ENCODE measurements at regions not wholly inside any gene's neighbourhood (a gene's known extent, or its start where the extent isn't known, plus 50 kb on each side); places are given as distances from the start of the nearest gene placed in this dataset.

DNA sequence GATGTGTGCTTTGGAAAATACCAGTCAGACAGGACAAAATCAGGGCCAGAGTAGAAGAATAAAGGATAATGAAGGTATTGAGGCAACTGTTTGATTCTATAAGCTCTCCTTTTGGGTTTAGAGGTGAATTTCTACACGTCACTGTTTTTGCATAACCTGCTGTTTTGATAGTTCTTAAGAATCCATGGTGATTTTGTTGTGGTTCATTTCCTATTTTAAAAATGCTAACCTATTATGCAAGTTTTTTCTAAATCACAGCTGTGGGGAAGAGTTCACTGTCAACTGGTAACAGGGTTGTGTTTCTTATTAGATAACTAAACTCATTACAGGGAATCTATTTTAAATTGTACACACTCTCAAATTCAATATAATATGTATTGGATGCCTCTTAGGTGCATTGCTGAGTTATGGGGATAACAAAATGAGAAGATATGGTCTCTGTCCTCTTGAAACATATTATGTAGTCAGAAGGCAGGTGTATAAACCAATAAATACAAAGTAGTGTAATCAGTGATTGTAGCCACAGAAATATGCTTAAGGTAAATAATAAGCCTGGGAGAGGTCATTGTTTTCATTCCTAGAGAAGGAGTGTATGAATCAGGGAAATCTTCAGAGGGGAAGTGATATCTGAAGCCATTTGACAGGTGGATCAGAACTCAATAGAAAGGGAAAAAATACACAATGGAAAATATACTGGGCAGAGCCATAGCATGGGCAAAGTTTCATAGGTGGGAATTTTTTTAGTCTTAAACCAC lies 192.5 kb downstream of the FAT3 start:
- no peak overlapping the region for H2AFZ ChIP-seq (ENCODE audit: low read depth, low read length)

More for the DNA sequence above, 192.5 kb downstream of the FAT3 start:
- ChIA-PET CTCF (ENCODE audit: low intra/inter-chr PET ratio) (no interaction called here), POLR2A (no interaction called here)
- no peaks in the 10 kb centered on the region; the same call in 1 of the 2 replicates for H3K9me3 ChIP-seq (replicated peaks; ENCODE audit: control insufficient read depth, insufficient read depth, low read depth, low read length)
- TF ChIP-seq, protein P1, sequence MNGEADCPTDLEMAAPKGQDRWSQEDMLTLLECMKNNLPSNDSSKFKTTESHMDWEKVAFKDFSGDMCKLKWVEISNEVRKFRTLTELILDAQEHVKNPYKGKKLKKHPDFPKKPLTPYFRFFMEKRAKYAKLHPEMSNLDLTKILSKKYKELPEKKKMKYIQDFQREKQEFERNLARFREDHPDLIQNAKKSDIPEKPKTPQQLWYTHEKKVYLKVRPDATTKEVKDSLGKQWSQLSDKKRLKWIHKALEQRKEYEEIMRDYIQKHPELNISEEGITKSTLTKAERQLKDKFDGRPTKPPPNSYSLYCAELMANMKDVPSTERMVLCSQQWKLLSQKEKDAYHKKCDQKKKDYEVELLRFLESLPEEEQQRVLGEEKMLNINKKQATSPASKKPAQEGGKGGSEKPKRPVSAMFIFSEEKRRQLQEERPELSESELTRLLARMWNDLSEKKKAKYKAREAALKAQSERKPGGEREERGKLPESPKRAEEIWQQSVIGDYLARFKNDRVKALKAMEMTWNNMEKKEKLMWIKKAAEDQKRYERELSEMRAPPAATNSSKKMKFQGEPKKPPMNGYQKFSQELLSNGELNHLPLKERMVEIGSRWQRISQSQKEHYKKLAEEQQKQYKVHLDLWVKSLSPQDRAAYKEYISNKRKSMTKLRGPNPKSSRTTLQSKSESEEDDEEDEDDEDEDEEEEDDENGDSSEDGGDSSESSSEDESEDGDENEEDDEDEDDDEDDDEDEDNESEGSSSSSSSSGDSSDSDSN (IDR thresholded peaks at IDR 0.05; ENCODE audit: borderline replicate concordance in 1 of 2, low read depth in 2 of 2, low read length in 2 of 2): no peak
- TF ChIP-seq CSDE1 (IDR thresholded peaks at IDR 0.05) (no peak), SRSF1 (IDR thresholded peaks at IDR 0.05; ENCODE audit: low read depth, low read length) (no peak), EZH2 (IDR thresholded peaks at IDR 0.05; ENCODE audit: borderline replicate concordance, low read depth, low read length) (no peak), ILF3 (IDR thresholded peaks at IDR 0.05; ENCODE audit: borderline replicate concordance) (no peak), RFX1 (IDR thresholded peaks at IDR 0.05) (no peak), MEIS2 (IDR thresholded peaks at IDR 0.05; ENCODE audit: partially characterized antibody) (no peak)
- TF ChIP-seq, protein P2, sequence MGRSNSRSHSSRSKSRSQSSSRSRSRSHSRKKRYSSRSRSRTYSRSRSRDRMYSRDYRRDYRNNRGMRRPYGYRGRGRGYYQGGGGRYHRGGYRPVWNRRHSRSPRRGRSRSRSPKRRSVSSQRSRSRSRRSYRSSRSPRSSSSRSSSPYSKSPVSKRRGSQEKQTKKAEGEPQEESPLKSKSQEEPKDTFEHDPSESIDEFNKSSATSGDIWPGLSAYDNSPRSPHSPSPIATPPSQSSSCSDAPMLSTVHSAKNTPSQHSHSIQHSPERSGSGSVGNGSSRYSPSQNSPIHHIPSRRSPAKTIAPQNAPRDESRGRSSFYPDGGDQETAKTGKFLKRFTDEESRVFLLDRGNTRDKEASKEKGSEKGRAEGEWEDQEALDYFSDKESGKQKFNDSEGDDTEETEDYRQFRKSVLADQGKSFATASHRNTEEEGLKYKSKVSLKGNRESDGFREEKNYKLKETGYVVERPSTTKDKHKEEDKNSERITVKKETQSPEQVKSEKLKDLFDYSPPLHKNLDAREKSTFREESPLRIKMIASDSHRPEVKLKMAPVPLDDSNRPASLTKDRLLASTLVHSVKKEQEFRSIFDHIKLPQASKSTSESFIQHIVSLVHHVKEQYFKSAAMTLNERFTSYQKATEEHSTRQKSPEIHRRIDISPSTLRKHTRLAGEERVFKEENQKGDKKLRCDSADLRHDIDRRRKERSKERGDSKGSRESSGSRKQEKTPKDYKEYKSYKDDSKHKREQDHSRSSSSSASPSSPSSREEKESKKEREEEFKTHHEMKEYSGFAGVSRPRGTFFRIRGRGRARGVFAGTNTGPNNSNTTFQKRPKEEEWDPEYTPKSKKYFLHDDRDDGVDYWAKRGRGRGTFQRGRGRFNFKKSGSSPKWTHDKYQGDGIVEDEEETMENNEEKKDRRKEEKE (IDR thresholded peaks at IDR 0.05; ENCODE audit: borderline replicate concordance in 1 of 2, control insufficient read depth in 1 of 2, low read depth in 2 of 2, low read length in 1 of 2): no peak
- in situ Hi-C loops (cut with MboI) (no loop called here), intact Hi-C loops (cut with micrococcal nuclease) (no loop called here)
- BruUV-seq (replicated peaks): no TSS peak
- no peaks in the 10 kb centered on the region for H3K4me1 ChIP-seq (replicated peaks in 1 of 2; ENCODE audit: control insufficient read depth in 2 of 2, insufficient read depth in 2 of 2, low read length in 2 of 2)
- no peak for ATAC-seq
- no peaks in the 10 kb centered on the region for H4K20me1 ChIP-seq (replicated peaks; ENCODE audit: control insufficient read depth, insufficient read depth, low read length)
- no peaks in the 10 kb centered on the region for H3K79me2 ChIP-seq (ENCODE audit: control insufficient read depth, insufficient read depth, low read length)
- no peak overlapping the region for H3K4me3 ChIP-seq
- no peaks in the 10 kb centered on the region for H3K27me3 ChIP-seq (ENCODE audit: control insufficient read depth in 2 of 2, insufficient read depth in 2 of 2, low read length in 2 of 2)
- no peak for DNase-seq (ENCODE audit: extremely low read depth in 1 of 4, low spot score in 3 of 4)
- no peaks in the 10 kb centered on the region for H3K36me3 ChIP-seq (ENCODE audit: control insufficient read depth, insufficient read depth, low read length)
- WGBS (ENCODE audit: insufficient coverage, low coverage, missing lambda C conversion rate): 0% methylated on average over 1 of the region's 1 CpG
- H3K27ac ChIP-seq (ENCODE audit: extremely low read depth, low read depth, low read length): no peak overlapping the region
- no peak overlapping the region for H3K9ac ChIP-seq (ENCODE audit: insufficient read depth in 1 of 2, low read depth in 2 of 2, low read length in 2 of 2)
- no peaks in the 10 kb centered on the region for H3K9me1 ChIP-seq (ENCODE audit: control insufficient read depth, insufficient read depth, low read length)
- H3K4me2 ChIP-seq (ENCODE audit: insufficient read depth, low read length): no peak overlapping the region
- FAIRE-seq: no peak

All from K562 (cell line).